GM12872 (cell line): ENCODE measurements at regions not wholly inside any gene's neighbourhood (a gene's known extent, or its start where the extent isn't known, plus 50 kb on each side); places are given as distances from the start of the nearest gene placed in this dataset.

ENCODE experiments used
- CTCF ChIP-seq: IDR thresholded peaks from 3 replicates; pipeline ENCODE4 v1.5.1; 2011; ENCODE audit warnings: low read depth, mild to moderate bottlenecking, low read length, moderate library complexity; ENCODE audit not compliant: insufficient read depth

- no peak for TF ChIP-seq CTCF
Observed at GRCh38 chr2:7722212-7722910, 805.1 kb downstream of the RNF144A start.

- TF ChIP-seq CTCF = no peak
Observed at GRCh38 chr2:7724336-7724735, 807.1 kb downstream of the RNF144A start.

GRCh38 chr2:7725171-7725849 is 808.1 kb downstream of the RNF144A start:
- no peak for TF ChIP-seq CTCF

GRCh38 chr2:7725850-7726242 is 808.6 kb downstream of the RNF144A start:
- TF ChIP-seq CTCF = no peak

- TF ChIP-seq CTCF = no peak
Observed at GRCh38 chr2:7726989-7727388, 809.8 kb downstream of the RNF144A start.

- no peak for TF ChIP-seq CTCF
Observed at GRCh38 chr2:7728388-7728787, 811.2 kb downstream of the RNF144A start.

- no peak for TF ChIP-seq CTCF
Observed at GRCh38 chr2:7730449-7730848, 813.2 kb downstream of the RNF144A start.
